ENCODE measurements at regions not wholly inside any gene's neighbourhood (a gene's known extent, or its start where the extent isn't known, plus 50 kb on each side); places are given as distances from the start of the nearest gene placed in this dataset.

DNA sequence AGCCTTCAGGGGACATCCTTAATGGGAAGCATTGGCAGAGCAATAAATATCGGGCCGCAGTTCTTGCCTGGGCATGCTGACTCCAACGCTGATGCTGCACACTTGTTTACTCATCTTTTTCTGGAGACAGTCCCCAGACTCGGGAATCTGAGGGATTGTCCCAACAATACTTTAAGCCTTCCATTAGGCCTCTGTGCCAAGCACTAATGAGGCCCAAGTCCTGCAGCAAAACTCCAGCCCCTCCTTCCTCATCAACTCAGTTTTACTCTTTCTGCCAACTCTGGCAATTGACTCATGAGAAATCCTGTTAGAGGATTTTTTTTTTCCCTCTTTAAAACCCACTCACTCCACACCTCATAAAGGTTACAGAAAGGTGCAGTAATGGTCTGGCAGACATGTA lies 233.4 kb upstream of the PELI2 start:
- DNase-seq (ENCODE audit: low spot score in 2 of 2) (no peak), ATAC-seq (no peak)
- H3K36me3 Mint-ChIP-seq = no peaks in the 10 kb centered on the region
- no peaks in the 10 kb centered on the region for H3K9me3 Mint-ChIP-seq
- H3K27ac Mint-ChIP-seq = no peak overlapping the region

DNA sequence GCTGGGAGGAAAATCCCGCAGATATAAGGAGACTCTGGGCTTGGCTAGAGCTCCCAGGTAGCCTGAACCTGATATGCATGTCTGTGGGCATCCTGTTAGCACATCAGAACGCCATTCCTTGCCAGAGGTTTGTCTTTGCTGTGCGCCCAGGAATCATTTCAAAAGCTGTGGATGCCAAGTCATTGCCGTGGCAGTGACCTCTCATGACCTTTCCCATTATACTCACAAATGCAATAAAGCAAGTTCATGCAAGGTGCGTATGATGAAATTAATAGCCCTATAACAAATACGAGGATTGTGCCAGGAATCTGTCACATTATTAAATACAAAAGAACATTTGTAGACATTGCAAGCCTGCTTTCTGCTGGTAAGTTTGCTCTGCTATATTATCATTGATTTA lies 229.1 kb upstream of the PELI2 start:
- Mint-ChIP-seq H3K27ac (no peak overlapping the region), H3K36me3 (no peaks in the 10 kb centered on the region), H3K9me3 (no peaks in the 10 kb centered on the region)
- ATAC-seq (no peak), DNase-seq (ENCODE audit: low spot score in 2 of 2) (no peak)

DNA sequence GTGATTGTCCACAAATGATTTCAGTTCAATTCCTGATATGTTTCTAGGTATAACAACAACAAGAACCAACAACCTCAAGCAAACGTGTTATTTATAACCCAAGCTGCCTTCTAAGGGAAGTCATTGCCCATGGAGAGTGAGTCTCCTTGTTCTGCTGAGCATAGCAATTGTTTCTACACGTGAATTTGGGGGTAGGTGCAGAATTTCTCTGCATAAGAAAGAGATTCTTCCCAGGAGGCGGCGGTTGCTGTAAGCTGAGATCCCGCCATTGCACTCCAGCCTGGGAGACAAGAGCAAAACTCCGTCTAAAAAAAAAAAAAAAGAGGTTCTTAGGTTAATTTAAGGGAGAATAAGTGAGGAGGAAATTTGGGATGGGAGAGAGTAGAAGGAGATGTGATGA lies 226.5 kb upstream of the PELI2 start:
- H3K9me3 Mint-ChIP-seq = no peaks in the 10 kb centered on the region
- DNase-seq (ENCODE audit: low spot score in 2 of 2) = no peak
- H3K27ac Mint-ChIP-seq = no peak overlapping the region
- no peaks in the 10 kb centered on the region for H3K36me3 Mint-ChIP-seq
- ATAC-seq = no peak

DNA sequence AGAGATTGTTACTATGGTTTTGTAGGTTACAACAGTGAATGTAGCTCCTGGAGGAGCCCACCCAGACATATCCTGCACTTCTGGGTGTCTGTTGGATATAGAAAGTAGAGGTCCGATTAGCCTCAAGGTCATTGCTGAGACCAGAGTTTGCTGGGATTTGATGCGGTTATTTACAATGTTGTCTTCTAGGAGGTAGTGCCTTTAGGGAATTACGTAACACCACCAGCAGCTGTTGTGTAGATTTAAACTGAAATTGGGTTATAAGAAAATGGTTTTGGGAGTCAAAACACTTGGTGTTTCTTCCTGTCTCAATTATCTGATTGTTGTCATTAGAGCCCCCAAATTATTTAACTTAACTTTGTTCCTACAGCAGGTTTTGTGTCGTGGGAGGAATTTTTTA lies 225.3 kb upstream of the PELI2 start:
- Mint-ChIP-seq H3K27ac (no peak overlapping the region), H3K9me3 (no peaks in the 10 kb centered on the region), H3K36me3 (no peaks in the 10 kb centered on the region)
- DNase-seq (ENCODE audit: low spot score in 2 of 2) = no peak
- ATAC-seq = no peak

DNA sequence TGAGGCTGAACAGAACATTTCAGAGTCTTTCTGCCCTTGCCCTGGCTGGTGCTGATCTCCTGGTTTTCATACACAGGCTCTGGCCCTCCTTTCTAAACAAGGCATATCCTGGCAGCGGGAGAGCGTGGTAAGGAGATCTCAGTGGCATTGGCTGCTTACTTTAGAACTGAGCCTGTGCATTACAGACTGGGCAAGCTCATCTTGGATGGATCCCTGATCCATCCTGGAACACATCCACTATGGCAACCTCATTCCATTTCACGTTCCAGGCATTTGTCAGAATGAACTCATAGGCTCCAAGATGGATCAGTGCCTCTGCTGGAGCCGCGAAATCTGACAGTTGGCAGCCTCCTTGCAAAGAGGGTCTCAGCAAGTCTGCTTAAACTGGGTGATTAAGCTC lies 224.5 kb upstream of the PELI2 start:
- no peaks in the 10 kb centered on the region for H3K9me3 Mint-ChIP-seq
- H3K27ac Mint-ChIP-seq = no peak overlapping the region
- H3K36me3 Mint-ChIP-seq = no peaks in the 10 kb centered on the region
- DNase-seq (ENCODE audit: low spot score in 2 of 2) (no peak), ATAC-seq (no peak)

DNA sequence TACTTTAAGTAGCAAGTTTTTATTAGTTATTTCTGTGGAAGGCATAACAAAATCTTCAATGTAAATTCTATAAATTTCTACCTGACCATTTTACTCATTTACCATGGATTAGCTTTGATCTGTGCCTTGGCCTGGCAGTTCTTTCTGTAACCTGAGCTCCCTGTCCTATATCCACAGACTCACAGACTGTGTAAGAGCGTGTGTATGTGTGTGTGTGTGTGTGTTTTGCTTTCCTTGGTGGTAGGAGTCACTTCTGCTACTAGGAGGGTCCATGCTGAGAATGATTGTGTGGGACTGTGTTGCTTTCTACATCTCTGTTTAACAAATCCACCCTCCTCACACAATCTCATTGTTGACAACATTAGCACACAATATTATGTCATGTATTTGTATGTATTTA lies 221.2 kb upstream of the PELI2 start:
- no peak for DNase-seq (ENCODE audit: low spot score in 2 of 2)
- Mint-ChIP-seq H3K9me3 (no peaks in the 10 kb centered on the region), H3K36me3 (no peaks in the 10 kb centered on the region), H3K27ac (no peak overlapping the region)
- no peak for ATAC-seq

DNA sequence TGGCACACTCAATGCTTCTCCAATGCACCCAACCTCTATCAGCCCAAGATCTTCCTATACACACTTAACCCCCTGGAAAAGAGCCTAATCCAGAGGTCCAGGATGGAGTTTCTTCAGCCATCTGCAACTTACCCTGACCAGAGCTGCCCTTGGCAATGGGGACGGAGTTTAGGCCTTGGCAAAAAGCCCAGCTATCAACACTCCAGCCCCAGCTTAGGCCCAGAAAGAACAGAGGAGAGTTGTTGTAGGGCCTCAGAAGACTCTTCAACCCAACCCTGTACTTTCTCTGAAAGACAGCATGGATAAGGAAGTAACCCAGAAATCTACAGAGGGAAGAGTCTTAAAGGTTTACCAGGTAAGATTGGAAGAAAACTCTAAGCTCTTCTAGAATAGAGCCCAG lies 219.3 kb upstream of the PELI2 start:
- no peaks in the 10 kb centered on the region for H3K9me3 Mint-ChIP-seq
- H3K27ac Mint-ChIP-seq = no peak overlapping the region
- no peaks in the 10 kb centered on the region for H3K36me3 Mint-ChIP-seq
- ATAC-seq (no peak), DNase-seq (ENCODE audit: low spot score in 2 of 2) (no peak)

DNA sequence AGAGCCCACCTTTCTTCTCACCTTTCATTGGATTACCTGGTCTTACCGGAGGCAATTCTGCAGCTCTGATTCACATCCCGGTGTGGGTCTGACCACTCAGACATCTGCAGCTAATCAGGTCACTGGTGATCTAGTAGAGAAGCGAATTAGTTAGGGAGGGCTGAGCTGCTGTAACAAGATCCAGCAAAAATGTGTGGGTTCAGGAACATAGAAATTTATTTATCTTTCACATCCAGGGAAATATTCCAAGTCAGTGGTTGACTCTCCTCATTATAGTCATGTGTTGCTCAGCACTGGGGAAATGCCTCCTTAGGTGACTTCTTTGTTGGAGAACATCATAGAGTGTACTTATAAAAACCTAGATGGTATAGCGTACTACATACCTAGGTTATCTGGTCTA lies 218.7 kb upstream of the PELI2 start:
- no peaks in the 10 kb centered on the region for H3K9me3 Mint-ChIP-seq
- DNase-seq (ENCODE audit: low spot score in 2 of 2) (no peak), ATAC-seq (no peak)
- H3K27ac Mint-ChIP-seq = no peak overlapping the region
- H3K36me3 Mint-ChIP-seq = no peaks in the 10 kb centered on the region

DNA sequence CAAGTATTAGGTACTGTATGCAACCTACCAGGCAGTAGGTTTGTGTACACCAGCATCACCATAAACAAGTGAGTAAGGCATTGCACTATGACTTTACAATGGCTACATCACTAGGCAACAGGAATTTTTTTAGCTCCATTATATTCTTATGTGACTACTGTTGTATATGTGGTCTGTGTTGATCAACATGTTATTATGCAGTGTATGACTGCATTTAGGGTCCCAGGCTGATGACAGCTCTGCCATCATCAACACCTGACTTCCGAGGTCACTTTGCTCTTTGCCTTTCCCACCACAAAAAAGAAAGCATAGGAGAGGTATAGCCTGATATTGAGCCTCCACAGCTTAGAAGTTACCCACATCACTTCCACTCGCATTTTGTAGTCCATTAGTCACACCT lies 217.5 kb upstream of the PELI2 start:
- Mint-ChIP-seq H3K27ac (no peak overlapping the region), H3K9me3 (peaks cover 0 to 4% of the 10 kb centered on the region in 2 donors), H3K36me3 (no peaks in the 10 kb centered on the region)
- DNase-seq (ENCODE audit: low spot score in 2 of 2) (no peak), ATAC-seq (peak in 1 of 2 donors; percentile 30)

DNA sequence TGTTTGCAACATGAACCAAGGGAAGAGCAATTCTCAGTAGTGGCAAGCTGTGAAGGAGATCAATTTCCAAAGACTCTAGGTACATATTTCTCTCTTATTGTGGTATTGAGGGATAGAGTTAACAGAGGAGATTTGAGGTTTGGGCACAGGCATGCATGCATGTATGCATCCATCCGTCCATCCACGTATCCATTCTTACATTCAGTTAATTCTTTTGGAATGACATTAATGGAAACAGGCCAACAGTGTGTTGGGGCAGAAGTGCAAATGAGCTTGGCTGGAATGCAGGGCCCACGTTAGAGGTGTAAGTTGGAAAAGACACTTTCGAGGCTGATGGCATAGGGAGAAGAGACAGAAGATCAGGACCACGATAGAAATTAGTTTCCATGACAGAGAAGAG lies 216.9 kb upstream of the PELI2 start:
- no peak overlapping the region for H3K27ac Mint-ChIP-seq
- no peak for DNase-seq (ENCODE audit: low spot score in 2 of 2)
- H3K9me3 Mint-ChIP-seq = peaks cover 0 to 4% of the 10 kb centered on the region in 2 donors

DNA sequence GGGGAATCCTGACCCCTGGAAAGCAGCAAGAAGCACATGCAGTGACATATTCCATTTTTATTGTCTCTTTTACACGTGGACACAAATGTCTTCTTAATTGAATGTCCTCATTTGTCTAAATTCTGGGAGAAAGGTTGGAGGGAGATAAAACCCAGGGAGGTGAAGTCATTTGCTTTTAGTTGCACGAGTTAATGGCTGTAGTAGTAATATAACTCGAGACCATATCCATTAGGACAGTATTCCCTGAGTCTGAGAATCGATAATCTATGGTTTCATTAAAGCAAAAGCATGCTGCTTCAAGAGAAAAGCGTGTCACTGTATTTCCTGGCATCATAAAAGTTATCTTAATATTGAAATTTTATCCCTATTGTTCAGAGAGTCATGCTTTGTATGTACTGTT lies 216.0 kb upstream of the PELI2 start:
- DNase-seq (ENCODE audit: low spot score in 2 of 2) = no peak
- peaks cover 0 to 4% of the 10 kb centered on the region in 2 donors for H3K9me3 Mint-ChIP-seq
- no peak overlapping the region for H3K27ac Mint-ChIP-seq
- ATAC-seq = no peak
- H3K36me3 Mint-ChIP-seq = no peaks in the 10 kb centered on the region

More for the DNA sequence above, 216.9 kb upstream of the PELI2 start:
- no peaks in the 10 kb centered on the region for H3K36me3 Mint-ChIP-seq
- no peak for ATAC-seq

DNA sequence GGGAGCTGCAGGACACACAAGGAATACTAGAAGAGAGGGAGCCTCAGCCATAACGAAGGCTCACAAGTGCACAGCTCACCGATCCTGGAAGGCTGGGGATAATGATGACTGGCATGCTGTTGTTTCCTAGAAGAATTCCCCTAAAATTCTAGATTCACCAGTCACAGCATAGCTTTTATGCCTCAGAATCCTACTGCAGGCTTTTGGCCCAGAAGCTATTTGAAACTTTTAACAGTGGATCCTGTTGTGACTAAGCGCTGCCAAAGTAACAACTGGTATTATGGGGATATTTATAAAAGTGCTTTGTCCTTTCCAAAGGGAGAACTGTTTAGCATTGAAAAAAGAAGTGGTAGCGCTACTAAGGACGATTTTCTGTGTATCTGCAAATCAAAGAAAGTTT lies 214.1 kb upstream of the PELI2 start:
- DNase-seq (ENCODE audit: low spot score in 2 of 2) = no peak
- no peak for ATAC-seq
- no peaks in the 10 kb centered on the region for H3K36me3 Mint-ChIP-seq
- H3K27ac Mint-ChIP-seq = no peak overlapping the region
- peaks cover 0 to 4% of the 10 kb centered on the region in 2 donors for H3K9me3 Mint-ChIP-seq

DNA sequence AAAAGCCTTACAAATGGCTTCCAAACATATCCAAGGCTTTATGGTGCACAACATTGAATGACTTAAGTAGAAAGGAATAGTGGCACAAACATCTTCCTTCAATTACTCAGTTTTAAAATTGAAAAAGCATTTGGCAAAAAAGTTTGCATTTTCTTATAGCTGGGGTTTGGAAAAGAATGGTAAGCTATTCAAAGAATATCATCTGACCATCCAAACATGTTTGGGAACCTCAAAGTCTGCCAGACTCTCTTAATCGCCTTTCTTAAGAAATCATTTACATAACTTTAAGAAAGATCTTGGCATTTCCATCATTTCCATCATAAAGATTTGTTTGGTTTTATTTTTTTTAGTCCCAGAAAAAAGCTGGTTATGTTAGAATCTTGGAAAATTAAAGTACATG lies 210.1 kb upstream of the PELI2 start:
- DNase-seq (ENCODE audit: low spot score in 2 of 2) = no peak
- ATAC-seq = no peak
- Mint-ChIP-seq H3K27ac (no peak overlapping the region), H3K9me3 (peaks cover 0 to 4% of the 10 kb centered on the region in 2 donors), H3K36me3 (no peaks in the 10 kb centered on the region)

DNA sequence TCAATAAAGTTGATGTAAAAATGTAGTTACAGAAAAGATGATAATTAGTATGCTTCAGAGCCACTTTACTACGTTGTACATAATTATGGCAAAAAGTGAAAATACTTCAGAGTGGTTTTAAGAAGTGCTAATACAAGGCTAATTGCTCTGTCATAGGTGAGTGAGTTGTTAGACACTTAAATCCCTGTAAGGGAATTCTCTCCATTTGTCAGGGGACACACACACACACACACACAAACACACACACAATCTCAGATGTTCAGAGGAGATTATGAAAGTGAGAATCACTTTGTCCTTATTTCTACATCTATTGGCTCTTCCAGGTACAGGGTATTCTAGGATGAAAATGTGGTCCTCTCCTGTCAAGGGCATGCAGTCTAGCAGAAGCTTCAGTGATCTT lies 208.3 kb upstream of the PELI2 start:
- no peak for DNase-seq (ENCODE audit: low spot score in 2 of 2)

DNA sequence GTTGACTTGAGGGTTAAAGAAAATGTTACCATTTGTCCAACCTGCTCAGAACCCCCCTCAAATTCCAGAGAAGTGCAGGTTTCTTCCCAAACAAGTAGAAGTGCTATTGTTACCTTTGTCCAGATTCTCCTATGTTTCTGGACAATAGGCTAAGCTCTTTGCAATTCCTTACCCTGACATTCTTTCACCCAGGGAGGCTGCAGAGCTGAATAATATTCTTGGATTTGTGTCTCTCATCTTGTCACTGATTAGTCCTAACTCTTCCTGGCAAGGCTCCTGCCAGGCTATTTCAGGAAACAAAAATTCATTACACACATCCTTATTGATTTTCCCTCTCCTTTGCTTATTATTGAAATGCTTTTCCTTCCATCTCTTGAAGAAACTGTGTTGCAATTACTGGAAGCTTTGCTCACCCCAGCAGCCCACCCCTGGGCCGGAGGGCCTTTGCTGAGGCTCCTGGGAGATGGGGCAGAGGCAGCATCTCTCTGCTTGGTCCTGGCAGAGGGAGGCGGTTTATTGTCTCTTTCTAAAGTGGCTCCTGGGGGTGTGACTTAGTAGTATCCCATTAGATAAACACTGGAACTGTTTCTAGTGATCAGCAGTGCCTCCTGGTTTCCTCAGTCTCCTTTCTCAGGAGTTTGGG lies 207.5 kb upstream of the PELI2 start:
- DNase-seq (ENCODE audit: low spot score in 2 of 2) = no peak
- no peak for ATAC-seq
- H3K36me3 Mint-ChIP-seq = no peaks in the 10 kb centered on the region
- H3K27ac Mint-ChIP-seq = no peak overlapping the region
- H3K9me3 Mint-ChIP-seq = no peaks in the 10 kb centered on the region

More for the DNA sequence above, 208.3 kb upstream of the PELI2 start:
- Mint-ChIP-seq H3K27ac (no peak overlapping the region), H3K9me3 (peaks cover 0 to 4% of the 10 kb centered on the region in 2 donors), H3K36me3 (no peaks in the 10 kb centered on the region)
- ATAC-seq = no peak

DNA sequence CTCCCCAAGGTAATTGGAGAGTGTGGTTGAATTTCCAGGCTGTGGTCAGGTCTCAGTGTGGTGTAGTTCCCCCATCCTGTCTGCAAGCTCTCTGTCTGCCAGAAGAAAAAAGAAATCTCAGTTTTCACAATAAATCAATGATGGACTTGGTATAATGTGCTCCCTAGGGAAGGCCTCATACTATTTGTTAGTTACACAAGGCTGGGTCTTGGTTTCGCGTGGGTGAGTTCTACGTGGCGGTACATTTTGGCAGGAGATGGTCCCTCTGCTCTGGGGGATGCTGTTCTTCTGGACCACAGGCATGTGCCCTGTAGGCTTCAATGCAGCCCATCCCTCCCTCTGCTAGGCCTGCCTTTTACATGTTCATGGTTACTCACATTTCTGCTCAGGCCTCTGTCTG lies 206.4 kb upstream of the PELI2 start:
- H3K27ac Mint-ChIP-seq = no peak overlapping the region
- ATAC-seq (no peak), DNase-seq (ENCODE audit: low spot score in 2 of 2) (no peak)
- no peaks in the 10 kb centered on the region for H3K9me3 Mint-ChIP-seq
- H3K36me3 Mint-ChIP-seq = no peaks in the 10 kb centered on the region

DNA sequence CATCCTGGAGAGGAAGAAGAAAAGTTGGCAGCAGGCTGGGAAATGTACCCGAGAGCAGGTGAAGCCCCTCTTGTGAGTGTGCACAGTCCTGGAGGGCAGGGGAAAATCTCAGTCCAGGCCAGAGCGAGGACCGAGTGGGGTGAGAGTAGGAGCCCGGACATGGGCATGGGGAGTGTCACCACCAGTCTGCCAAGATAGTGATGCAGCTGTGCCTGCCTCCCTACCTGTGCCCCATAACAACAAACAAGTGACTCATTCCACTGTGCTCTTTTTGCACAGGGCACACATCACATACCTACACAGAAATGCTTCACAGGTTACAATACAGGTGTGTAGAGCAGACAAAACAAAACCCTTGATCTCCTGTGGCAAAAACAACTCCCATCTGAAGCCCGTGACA lies 205.9 kb upstream of the PELI2 start:
- ATAC-seq (no peak), DNase-seq (ENCODE audit: low spot score in 2 of 2) (no peak)
- Mint-ChIP-seq H3K9me3 (no peaks in the 10 kb centered on the region), H3K36me3 (no peaks in the 10 kb centered on the region), H3K27ac (no peak overlapping the region)

DNA sequence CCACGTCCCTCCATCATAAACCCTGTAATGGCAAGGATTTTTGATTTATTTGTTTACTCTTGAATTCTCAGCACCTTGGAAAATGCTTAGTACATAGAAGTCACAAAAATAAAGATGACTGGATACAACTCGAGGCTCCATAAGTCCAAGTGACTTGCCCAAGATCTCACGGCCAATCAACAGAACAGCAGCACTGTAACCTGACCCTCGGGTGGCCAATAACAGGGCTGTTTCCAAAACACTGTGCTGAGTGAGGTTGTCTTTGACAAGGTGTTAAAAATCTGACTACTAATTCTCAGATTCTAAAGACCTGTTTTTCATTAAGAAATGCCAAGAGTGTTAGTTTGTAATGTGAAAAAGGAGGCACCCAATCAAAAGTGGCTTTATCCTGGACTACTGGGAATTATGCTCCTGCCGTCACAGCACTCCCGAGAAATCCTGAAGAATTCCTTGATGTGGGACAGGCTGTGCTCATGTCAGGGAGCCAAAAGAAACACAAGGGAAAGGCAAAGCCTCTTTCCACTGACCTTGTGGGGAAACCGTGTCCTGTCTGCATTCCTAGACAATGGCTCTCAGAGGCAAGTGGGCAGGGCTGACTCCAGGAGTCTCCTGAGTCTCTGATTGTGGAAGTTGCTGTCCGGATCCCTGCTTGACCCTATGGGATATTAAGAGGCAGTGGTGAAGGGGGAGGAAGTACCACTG lies 204.7 kb upstream of the PELI2 start:
- no peak for ATAC-seq
- no peak for DNase-seq (ENCODE audit: low spot score in 2 of 2)
- no peaks in the 10 kb centered on the region for H3K36me3 Mint-ChIP-seq
- H3K9me3 Mint-ChIP-seq = no peaks in the 10 kb centered on the region
- H3K27ac Mint-ChIP-seq = no peak overlapping the region

All from activated naive CD4-positive, alpha-beta T cell treated with anti-CD3 and anti-CD28 coated beads, Interleukin-2, amount 50 U/mL, for 72 hours (primary cell).